CD4-positive, alpha-beta T cell (primary cell): ENCODE measurements at regions not wholly inside any gene's neighbourhood (a gene's known extent, or its start where the extent isn't known, plus 50 kb on each side); places are given as distances from the start of the nearest gene placed in this dataset.

ENCODE experiments used
- ATAC-seq: fragments of 200-7000 bp; cut with Tn5 transposase; one replicate; pipeline ENCODE4 v1.10.0; 2022; ENCODE audit warnings: mild to moderate bottlenecking; ENCODE audit not compliant: poor library complexity
- CTCF ChIA-PET: fragments of 350-600 bp; sonication (Branson Sonifier 250); formaldehyde crosslinking; loops from one replicate; lab custom pipeline; 2021; ENCODE audit warnings: antibody characterized with exemption, inconsistent platforms; lab: Charles Lee
- POLR2A ChIA-PET: fragments of 350-600 bp; sonication (Branson Sonifier 250); formaldehyde crosslinking; loops from one replicate; lab custom pipeline; 2021; ENCODE audit warnings: antibody characterized with exemption, inconsistent platforms; lab: Charles Lee
- DNase-seq, 14 experiments: peaks; one replicate each; pipeline ENCODE4 v3.0.0-alpha.2; 2013 to 2020; ENCODE audit warnings: mixed read lengths in 2 of 14
- H3K27ac ChIP-seq, 2 donors: one replicate each; pipeline versions ENCODE4 v1.5.1 to v1.7.0; 2013; ENCODE audit warnings: low read length in 2 of 2, low read depth in 1 of 2, mild to moderate bottlenecking in 1 of 2
- H3K27me3 ChIP-seq, 2 experiments: 1 replicate in 1 of 2; 2 replicates in 1 of 2; pipeline versions ENCODE4 v1.6.1 to v1.7.0; 2013; ENCODE audit warnings: low read length in 2 of 2, control low read depth in 1 of 2, mild to moderate bottlenecking in 1 of 2, moderate library complexity in 1 of 2; ENCODE audit not compliant: insufficient read depth in 2 of 2, control insufficient read depth in 1 of 2
- H3K36me3 ChIP-seq: one replicate; pipeline ENCODE4 v1.6.1; 2013; ENCODE audit warnings: low read length, control low read depth; ENCODE audit not compliant: insufficient read depth
- H3K4me1 ChIP-seq: one replicate; pipeline ENCODE4 v1.6.1; 2013; ENCODE audit warnings: low read length, control low read depth; ENCODE audit not compliant: insufficient read depth
- H3K4me3 ChIP-seq: one replicate; pipeline ENCODE4 v1.5.1; 2013; ENCODE audit warnings: mild to moderate bottlenecking, low read length, moderate library complexity
- H3K9me3 ChIP-seq, 2 experiments: 1 replicate in 1 of 2; 2 replicates in 1 of 2; pipeline versions ENCODE4 v1.6.1 to v1.7.0; 2013; ENCODE audit warnings: low read length in 2 of 2, mild to moderate bottlenecking in 2 of 2, control low read depth in 1 of 2, moderate library complexity in 1 of 2; ENCODE audit not compliant: control insufficient read depth in 1 of 2, insufficient read depth in 1 of 2
- H3K27ac Mint-ChIP-seq: one replicate; pipeline ENCODE4 v1.8.0; 2020; ENCODE audit warnings: mixed read lengths
- H3K27me3 Mint-ChIP-seq: one replicate; pipeline ENCODE4 v1.8.0; 2021; ENCODE audit warnings: mixed read lengths
- H3K36me3 Mint-ChIP-seq: one replicate; pipeline ENCODE4 v1.8.0; 2021; ENCODE audit warnings: low read depth, mixed read lengths
- H3K4me1 Mint-ChIP-seq: one replicate; pipeline ENCODE4 v1.8.0; 2021; ENCODE audit warnings: low read depth, mixed read lengths
- H3K4me3 Mint-ChIP-seq: one replicate; pipeline ENCODE4 v1.8.0; 2020; ENCODE audit warnings: mild to moderate bottlenecking, mixed read lengths
- H3K9me3 Mint-ChIP-seq: one replicate; pipeline ENCODE4 v1.8.0; 2020; ENCODE audit warnings: mixed read lengths
- intact Hi-C, 2 experiments: fragments of 100-400 bp; cut with DNase I in 1 of 2; cut with micrococcal nuclease in 1 of 2; formaldehyde crosslinking; loops; one replicate each; pipeline versions ENCODE4 v1.15.1 to v1.9.0; 2023 to 2025; cut with DNase I, micrococcal nuclease
- TF ChIP-seq, protein P1 (sequence below): fragments of 200-600 bp; IDR thresholded peaks from one replicate; pipeline ENCODE4 v1.8.0; 2022; ENCODE audit warnings: antibody characterized with exemption, mild to moderate bottlenecking

- Histone ChIP-seq H3K27me3 (no peaks in the 10 kb centered on the region), H3K27ac (no peak overlapping the region), H3K36me3 (no peaks in the 10 kb centered on the region), H3K4me1 (no peaks in the 10 kb centered on the region), H3K4me3 (no peak overlapping the region), H3K9me3 (no peaks in the 10 kb centered on the region)
- ATAC-seq (no peak), DNase-seq (no peak)
- no peak overlapping the region for H3K27ac Mint-ChIP-seq
- ChIA-PET POLR2A (no interaction called here), CTCF (no interaction called here)
- H3K4me3 Mint-ChIP-seq = no peak overlapping the region
- H3K36me3 Mint-ChIP-seq = no peaks in the 10 kb centered on the region
- H3K27me3 Mint-ChIP-seq = no peaks in the 10 kb centered on the region
- H3K9me3 Mint-ChIP-seq = no peaks in the 10 kb centered on the region
- TF ChIP-seq, protein P1, sequence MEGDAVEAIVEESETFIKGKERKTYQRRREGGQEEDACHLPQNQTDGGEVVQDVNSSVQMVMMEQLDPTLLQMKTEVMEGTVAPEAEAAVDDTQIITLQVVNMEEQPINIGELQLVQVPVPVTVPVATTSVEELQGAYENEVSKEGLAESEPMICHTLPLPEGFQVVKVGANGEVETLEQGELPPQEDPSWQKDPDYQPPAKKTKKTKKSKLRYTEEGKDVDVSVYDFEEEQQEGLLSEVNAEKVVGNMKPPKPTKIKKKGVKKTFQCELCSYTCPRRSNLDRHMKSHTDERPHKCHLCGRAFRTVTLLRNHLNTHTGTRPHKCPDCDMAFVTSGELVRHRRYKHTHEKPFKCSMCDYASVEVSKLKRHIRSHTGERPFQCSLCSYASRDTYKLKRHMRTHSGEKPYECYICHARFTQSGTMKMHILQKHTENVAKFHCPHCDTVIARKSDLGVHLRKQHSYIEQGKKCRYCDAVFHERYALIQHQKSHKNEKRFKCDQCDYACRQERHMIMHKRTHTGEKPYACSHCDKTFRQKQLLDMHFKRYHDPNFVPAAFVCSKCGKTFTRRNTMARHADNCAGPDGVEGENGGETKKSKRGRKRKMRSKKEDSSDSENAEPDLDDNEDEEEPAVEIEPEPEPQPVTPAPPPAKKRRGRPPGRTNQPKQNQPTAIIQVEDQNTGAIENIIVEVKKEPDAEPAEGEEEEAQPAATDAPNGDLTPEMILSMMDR = no peak
- H3K4me1 Mint-ChIP-seq = no peaks in the 10 kb centered on the region
- intact Hi-C loops = no loop called here
Observed at GRCh38 chr16:74080311-74080710, 216.3 kb upstream of the PSMD7 start.

DNA sequence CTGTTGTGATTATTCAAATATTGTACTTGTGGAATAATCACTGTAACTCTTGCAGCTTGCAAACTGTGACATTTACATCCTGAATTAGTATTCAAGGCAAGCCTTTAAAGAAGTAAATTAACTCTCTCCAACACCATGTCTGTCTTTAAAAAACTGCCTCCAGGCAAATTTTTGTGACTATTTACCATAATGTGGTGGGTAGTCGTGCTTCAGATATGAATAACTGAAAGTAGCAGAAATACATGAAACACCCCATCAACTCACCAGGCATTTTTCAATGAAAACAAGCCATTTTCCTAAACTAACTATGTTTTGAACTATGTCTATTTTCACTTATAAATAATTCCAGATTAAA, 217.4 kb upstream of the PSMD7 start:
- DNase-seq = no peak
- H3K4me1 ChIP-seq = no peaks in the 10 kb centered on the region
- no peak overlapping the region for H3K4me3 Mint-ChIP-seq
- TF ChIP-seq, protein P1 = no peak
- no peaks in the 10 kb centered on the region for H3K27me3 ChIP-seq
- no peak overlapping the region for H3K4me3 ChIP-seq
- ChIA-PET POLR2A (no interaction called here), CTCF (no interaction called here)
- H3K9me3 ChIP-seq = no peaks in the 10 kb centered on the region
- H3K36me3 ChIP-seq = no peaks in the 10 kb centered on the region
- no peaks in the 10 kb centered on the region for H3K27me3 Mint-ChIP-seq
- no peak overlapping the region for H3K27ac ChIP-seq
- intact Hi-C loops = no loop called here
- H3K27ac Mint-ChIP-seq = no peak overlapping the region
- H3K4me1 Mint-ChIP-seq = no peaks in the 10 kb centered on the region
- no peak for ATAC-seq
- no peaks in the 10 kb centered on the region for H3K36me3 Mint-ChIP-seq
- no peaks in the 10 kb centered on the region for H3K9me3 Mint-ChIP-seq

DNA sequence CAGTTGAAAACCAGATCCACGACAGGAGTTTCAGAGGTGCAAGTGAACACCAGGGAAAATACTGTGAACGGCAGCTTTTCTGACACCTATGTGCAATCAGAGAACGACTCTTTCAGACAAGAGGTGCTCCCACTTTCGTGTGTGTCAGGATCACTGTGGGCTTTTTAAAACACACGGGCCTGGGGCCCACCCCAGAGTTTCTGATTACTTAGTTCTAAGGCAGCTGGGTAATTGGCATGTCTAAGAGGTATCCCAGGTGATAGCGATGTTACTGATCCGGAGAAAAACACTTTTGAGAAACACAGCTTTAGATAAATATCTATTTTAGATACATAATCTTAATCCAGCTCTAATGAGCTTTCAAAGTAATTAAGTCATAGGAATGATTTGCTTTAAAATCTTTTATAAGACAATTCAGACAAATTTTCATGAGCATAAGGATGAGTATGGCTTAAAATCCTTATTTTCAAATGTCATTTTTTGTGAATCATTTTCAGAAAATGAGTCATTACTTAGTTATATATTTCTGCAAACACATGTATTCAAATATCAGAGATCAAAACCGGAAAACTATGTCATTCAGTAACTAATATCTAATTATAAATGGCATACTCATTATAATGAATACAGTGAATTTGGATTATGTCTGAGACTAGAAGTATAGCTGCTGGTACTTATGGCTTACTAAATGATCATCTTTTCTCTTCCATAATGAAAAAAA, 217.9 kb upstream of the PSMD7 start:
- intact Hi-C loops = no loop called here
- ATAC-seq (no peak), DNase-seq (no peak)
- no peaks in the 10 kb centered on the region for H3K27me3 Mint-ChIP-seq
- H3K36me3 Mint-ChIP-seq = no peaks in the 10 kb centered on the region
- Histone ChIP-seq H3K9me3 (no peaks in the 10 kb centered on the region), H3K4me1 (no peaks in the 10 kb centered on the region), H3K27me3 (no peaks in the 10 kb centered on the region), H3K36me3 (no peaks in the 10 kb centered on the region), H3K27ac (no peak overlapping the region), H3K4me3 (no peak overlapping the region)
- H3K9me3 Mint-ChIP-seq = no peaks in the 10 kb centered on the region
- H3K4me1 Mint-ChIP-seq = no peaks in the 10 kb centered on the region
- no peak overlapping the region for H3K27ac Mint-ChIP-seq
- TF ChIP-seq, protein P1 = no peak
- CTCF ChIA-PET = no interaction called here
- H3K4me3 Mint-ChIP-seq = no peak overlapping the region
- POLR2A ChIA-PET = no interaction called here
